ENCODE measurements at regions not wholly inside any gene's neighbourhood (a gene's known extent, or its start where the extent isn't known, plus 50 kb on each side); places are given as distances from the start of the nearest gene placed in this dataset.

DNA sequence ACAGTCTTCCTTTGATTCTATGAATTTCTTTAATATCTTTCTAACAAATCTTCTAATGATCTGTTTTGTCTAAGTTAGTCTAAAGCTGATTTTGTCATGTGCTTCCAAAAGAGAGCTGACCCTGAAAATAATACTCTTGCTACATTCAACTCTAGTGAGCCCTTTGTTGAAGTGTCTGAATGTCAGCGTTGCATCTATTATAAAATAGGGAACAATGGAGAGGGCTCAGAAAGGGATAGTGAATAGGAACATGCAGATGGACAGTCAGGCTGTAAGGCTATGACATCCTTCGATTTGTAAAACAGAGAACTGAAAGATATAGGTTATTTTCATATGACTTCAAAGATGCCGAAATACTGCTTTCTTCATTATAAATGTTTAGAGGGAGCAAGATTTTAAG lies 304.5 kb downstream of the GALC start:
- RAD21 ChIA-PET (ENCODE audit: unreplicated experiment): no interaction called here
- in situ Hi-C loops (cut with MboI) (no loop called here), intact Hi-C loops (cut with micrococcal nuclease; ENCODE audit: unreplicated experiment) (no loop called here)
- H3K4me2 ChIP-seq (ENCODE audit: control insufficient read depth, insufficient read depth): no peak overlapping the region
- H3K27me3 ChIP-seq (replicated peaks in 1 of 2; ENCODE audit: control insufficient read depth in 2 of 2, insufficient read depth in 2 of 2, low read length in 1 of 2): no peaks in the 10 kb centered on the region
- no peaks in the 10 kb centered on the region for H3K36me3 ChIP-seq (ENCODE audit: control insufficient read depth in 2 of 2, insufficient read depth in 2 of 2, low read length in 1 of 2)
- H4K20me1 ChIP-seq (ENCODE audit: control insufficient read depth, insufficient read depth): no peaks in the 10 kb centered on the region
- POLR2A ChIA-PET: no interaction called here
- no peaks in the 10 kb centered on the region for H3K9me3 ChIP-seq (replicated peaks; ENCODE audit: control insufficient read depth, insufficient read depth, low read length)
- no peaks in the 10 kb centered on the region for H3K79me2 ChIP-seq (ENCODE audit: control insufficient read depth, insufficient read depth, low read length)
- CTCF ChIA-PET: no interaction called here
- H3K4me1 ChIP-seq (ENCODE audit: control insufficient read depth, insufficient read depth, low read length): no peaks in the 10 kb centered on the region
- no peak overlapping the region for H2AFZ ChIP-seq (ENCODE audit: control insufficient read depth, low read depth, low read length)
- SMC1A ChIA-PET (ENCODE audit: uncharacterized antibody, unreplicated experiment): interaction anchor here (1.1 kb wide), 1 partner anchor 17 kb away, joined by 3 read pairs; no protein-coding TSS in a partner anchor
- BruUV-seq (replicated peaks): no TSS peak
- no peak for DNase-seq (ENCODE audit: low read depth, low spot score)
- H3K9ac ChIP-seq (ENCODE audit: control insufficient read depth, insufficient read depth, low read length): no peak overlapping the region
- 20% methylated on average over 3 of the region's 3 CpGs for WGBS (ENCODE audit: insufficient coverage, insufficient replicate concordance, low lambda C conversion rate, missing lambda C conversion rate)
- no peak overlapping the region for H3K4me3 ChIP-seq
- no peak overlapping the region for H3K27ac ChIP-seq (ENCODE audit: control insufficient read depth, insufficient read depth)
- TF ChIP-seq POLR2A (IDR thresholded peaks at IDR 0.05; ENCODE audit: low read depth, low read length): no peak
- no peak for TF ChIP-seq SP1 (IDR thresholded peaks at IDR 0.05; ENCODE audit: low read depth, low read length)
- no peak for TF ChIP-seq NBN (IDR thresholded peaks at IDR 0.05)
- TF ChIP-seq KDM1A (IDR thresholded peaks at IDR 0.05; ENCODE audit: borderline replicate concordance): no peak
- TF ChIP-seq, protein P1, sequence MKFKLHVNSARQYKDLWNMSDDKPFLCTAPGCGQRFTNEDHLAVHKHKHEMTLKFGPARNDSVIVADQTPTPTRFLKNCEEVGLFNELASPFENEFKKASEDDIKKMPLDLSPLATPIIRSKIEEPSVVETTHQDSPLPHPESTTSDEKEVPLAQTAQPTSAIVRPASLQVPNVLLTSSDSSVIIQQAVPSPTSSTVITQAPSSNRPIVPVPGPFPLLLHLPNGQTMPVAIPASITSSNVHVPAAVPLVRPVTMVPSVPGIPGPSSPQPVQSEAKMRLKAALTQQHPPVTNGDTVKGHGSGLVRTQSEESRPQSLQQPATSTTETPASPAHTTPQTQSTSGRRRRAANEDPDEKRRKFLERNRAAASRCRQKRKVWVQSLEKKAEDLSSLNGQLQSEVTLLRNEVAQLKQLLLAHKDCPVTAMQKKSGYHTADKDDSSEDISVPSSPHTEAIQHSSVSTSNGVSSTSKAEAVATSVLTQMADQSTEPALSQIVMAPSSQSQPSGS (IDR thresholded peaks at IDR 0.05; ENCODE audit: low read length): no peak
- TF ChIP-seq SPI1 (IDR thresholded peaks at IDR 0.05; ENCODE audit: borderline replicate concordance, insufficient read depth, low read depth, low read length): no peak
- TF ChIP-seq SRF (IDR thresholded peaks at IDR 0.05; ENCODE audit: low read depth in 2 of 2, low read length in 2 of 2): no peak
- no peak for TF ChIP-seq FOS (IDR thresholded peaks at IDR 0.05; ENCODE audit: borderline replicate concordance, extremely low read depth, insufficient read length)
- TF ChIP-seq ZNF207 (IDR thresholded peaks at IDR 0.05; ENCODE audit: borderline replicate concordance): no peak
- TF ChIP-seq, protein P2, sequence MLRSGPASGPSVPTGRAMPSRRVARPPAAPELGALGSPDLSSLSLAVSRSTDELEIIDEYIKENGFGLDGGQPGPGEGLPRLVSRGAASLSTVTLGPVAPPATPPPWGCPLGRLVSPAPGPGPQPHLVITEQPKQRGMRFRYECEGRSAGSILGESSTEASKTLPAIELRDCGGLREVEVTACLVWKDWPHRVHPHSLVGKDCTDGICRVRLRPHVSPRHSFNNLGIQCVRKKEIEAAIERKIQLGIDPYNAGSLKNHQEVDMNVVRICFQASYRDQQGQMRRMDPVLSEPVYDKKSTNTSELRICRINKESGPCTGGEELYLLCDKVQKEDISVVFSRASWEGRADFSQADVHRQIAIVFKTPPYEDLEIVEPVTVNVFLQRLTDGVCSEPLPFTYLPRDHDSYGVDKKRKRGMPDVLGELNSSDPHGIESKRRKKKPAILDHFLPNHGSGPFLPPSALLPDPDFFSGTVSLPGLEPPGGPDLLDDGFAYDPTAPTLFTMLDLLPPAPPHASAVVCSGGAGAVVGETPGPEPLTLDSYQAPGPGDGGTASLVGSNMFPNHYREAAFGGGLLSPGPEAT (IDR thresholded peaks at IDR 0.05; ENCODE audit: low read depth): no peak
- no peak for TF ChIP-seq PML (IDR thresholded peaks at IDR 0.05; ENCODE audit: low read length)
- ATAC-seq: no peak
- no peak for FAIRE-seq
